Hematopoietic multipotent progenitor cell treated with erythropoietin and hydrocortisone succinate and interleukin-3 and kit ligand, for 6 days (in vitro differentiated cells): ENCODE measurements at regions not wholly inside any gene's neighbourhood (a gene's known extent, or its start where the extent isn't known, plus 50 kb on each side); places are given as distances from the start of the nearest gene placed in this dataset.
A peak's percentile ranks its signal among the peaks of the same experiment; 100 is the strongest.

Experiments
- DNase-seq: peaks from one replicate; pipeline ENCODE4 v3.0.0-alpha.2; 2015

DNA sequence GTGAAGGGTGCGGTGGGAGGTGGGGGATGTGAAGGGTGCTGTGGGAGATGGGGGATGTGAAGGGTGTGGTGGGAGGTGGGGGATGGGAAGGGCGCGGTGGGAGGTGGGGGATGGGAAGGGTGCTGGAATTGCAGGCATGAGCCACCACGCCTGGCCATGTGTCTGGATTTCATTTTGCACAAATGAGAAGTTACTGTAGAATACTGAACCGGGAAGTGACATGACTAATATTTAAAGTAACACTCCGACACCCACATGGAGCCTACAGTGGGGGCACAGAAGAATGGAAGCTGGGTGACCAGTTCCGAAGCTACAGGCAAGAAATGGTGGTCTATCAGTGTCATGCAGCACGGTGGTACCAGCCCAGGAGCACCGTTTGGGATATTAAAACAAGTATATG lies 69.9 kb upstream of the SPTLC1 start:
- no peak for DNase-seq

DNA sequence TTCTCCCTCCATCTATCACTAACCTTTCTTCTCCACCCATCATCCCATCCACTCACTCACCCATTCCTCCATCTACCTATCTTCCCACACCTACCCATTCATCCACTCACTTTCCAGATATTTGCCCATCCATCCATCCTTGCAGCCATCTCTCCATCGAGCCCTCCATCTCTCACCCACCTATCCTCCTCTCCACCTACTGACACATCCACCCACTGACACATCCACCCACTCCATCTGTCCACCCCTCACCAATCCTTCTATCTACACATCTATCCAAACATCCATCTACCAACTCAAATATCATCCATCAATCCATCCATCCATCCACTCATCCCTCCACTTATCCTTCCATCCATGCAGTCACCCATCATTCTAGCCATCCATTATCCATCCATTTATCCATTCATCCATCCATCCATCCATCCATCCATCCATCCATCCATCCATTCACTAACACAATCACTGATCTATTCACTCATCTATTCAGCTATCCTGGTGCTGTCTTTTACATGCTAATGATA lies 68.9 kb upstream of the SPTLC1 start:
- no peak for DNase-seq

- DNase-seq: peak; percentile 62
Measured at GRCh38 chr9:92183449-92183848, 68.2 kb upstream of the SPTLC1 start.

GRCh38 chr9:92181296-92181695 lies 66.1 kb upstream of the SPTLC1 start:
- DNase-seq: no peak

- peak; percentile 49 for DNase-seq
Measured at GRCh38 chr9:92180669-92181181, 65.5 kb upstream of the SPTLC1 start.

DNA sequence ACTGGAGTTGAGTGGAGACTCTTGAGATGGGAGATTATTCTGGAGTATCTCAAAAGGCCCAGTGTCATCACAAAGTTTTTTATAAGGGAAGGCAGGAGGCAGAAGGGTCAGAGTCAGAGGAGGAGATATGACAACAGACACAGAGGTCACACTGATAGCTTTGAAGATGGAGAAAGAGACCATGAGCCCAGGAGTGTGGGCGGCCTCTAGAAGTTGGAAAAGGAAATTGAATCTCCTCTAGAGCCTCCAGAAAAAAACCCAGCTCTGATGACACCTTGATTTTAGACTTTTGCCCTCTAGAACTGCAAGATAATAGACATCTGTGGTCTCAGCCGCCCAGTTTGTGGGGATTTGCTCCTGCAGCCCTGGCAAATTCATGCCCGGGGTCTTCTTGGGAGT lies 64.8 kb upstream of the SPTLC1 start:
- DNase-seq: no peak

DNA sequence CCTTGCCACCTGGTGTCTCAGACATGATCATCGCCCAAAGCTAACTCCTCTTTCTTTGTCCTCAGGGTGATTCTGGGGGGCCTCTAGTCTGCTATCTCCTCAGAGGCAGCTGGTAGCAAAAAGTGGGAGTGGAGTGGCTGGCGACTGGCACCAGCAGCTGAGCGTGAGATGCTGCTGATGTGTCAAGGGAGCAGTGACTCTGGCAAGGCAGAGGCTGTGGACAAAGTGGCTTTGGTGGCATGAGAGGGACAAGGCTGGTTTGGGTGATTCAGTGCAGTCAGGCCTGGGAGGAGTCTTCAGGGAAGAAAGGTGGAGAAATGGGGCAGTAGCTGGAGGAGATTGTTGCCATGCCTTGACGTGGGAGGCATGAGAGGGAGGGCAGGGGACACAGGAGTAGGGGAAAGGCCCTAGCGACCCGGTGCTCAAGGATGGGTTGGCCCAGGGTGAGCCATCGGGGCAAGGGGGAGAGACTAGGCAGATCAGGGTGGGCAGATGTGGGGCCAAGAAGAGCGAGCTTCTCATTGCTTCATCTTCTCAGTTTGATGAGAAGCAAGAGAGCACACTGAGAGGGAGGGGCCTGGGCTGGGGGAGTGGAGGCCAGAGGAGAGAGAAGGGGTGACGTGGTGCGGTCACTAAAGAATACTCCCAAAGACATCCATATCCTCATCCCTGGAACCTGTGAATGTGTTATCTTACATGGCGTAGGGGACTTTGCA lies 64.2 kb upstream of the SPTLC1 start:
- DNase-seq: peak; percentile 5

DNA sequence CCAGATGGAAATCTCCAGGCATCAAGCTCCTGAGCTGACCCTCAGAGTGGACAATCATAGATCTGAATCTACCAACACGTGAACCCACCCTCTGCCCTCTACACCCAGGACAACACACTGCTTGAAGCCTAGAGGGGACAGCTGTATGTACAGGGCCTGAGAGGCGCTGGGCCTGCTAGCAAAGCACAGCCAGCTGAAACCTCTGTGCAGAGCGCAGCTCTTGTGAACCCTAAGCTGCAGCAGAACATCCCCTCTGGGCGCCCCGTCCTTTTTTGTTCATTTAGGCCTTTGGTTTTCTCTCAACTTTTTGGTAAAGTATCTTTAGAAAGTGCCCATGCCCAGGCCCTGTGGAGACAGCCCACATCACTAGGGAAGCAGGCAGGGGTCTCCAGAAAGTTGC lies 62.4 kb upstream of the SPTLC1 start:
- DNase-seq: no peak

DNA sequence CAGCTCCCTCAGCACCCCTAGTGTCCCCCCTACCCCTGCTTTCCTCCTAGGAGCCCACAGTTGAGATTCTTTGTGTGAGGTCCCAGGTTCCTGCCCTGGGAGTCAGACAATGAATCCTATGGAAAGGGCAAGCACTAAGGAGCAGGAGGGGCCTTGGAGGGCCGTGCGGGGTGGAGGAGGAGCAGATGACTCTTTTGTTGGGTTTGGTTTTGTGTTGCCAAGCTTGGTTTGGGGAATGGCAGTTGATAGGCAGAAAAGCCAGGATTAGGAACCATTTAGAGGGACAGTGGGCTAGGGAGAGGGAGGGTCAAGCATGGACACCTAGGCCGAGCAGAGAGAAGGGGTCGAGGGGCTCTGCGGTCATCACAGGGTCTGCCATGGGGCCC lies 61.6 kb upstream of the SPTLC1 start:
- no peak for DNase-seq

- DNase-seq: peak; percentile 57
Measured at GRCh38 chr9:92176068-92176799, 61.0 kb upstream of the SPTLC1 start.

GRCh38 chr9:92175441-92175840 lies 60.2 kb upstream of the SPTLC1 start:
- DNase-seq: no peak

GRCh38 chr9:92173318-92173717 lies 58.1 kb upstream of the SPTLC1 start:
- no peak for DNase-seq

GRCh38 chr9:92171822-92172221 lies 56.6 kb upstream of the SPTLC1 start:
- DNase-seq: peak; percentile 14

DNA sequence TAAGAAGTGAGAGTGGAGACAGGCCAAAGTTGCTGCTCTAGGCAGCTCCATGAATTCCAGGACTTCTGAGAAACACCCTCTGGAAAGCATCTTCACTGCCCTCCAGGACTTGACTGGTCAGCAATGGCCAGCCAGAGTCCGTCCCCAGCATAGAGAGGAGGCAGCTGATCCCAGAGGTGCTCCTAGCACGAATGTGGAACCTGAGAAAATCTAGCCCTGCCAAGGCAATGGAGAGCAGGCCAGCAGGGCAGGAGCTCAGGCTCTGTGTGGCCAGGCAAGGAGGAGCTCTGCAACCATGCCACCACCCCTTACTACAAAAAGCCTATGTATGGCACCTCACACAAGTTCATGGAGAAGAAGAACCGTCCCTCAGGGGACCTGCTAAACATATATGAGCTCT lies 56.1 kb upstream of the SPTLC1 start:
- DNase-seq: no peak

- DNase-seq: no peak
Measured at GRCh38 chr9:92170848-92171247, 55.6 kb upstream of the SPTLC1 start.

DNA sequence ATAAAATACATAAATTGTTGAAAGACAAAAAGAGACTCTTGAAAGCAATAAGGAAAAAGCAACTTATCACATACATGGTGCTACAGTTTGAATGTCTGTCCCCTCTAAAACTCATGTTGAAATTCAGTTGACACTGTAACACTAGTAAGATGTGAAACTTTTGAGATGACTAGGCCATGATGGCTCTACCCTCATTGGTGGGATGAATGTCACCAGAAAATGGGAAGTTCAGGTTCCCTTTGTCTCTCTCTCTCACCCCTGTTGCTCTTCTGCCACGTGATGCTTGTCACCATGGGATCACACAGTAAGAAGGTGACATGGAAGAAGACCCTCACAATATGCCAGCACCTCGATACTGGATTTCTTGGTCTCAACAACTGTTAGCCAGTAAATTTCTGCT lies 50.3 kb upstream of the SPTLC1 start:
- DNase-seq: no peak
